ENCODE measurements at regions not wholly inside any gene's neighbourhood (a gene's known extent, or its start where the extent isn't known, plus 50 kb on each side); places are given as distances from the start of the nearest gene placed in this dataset.

DNA sequence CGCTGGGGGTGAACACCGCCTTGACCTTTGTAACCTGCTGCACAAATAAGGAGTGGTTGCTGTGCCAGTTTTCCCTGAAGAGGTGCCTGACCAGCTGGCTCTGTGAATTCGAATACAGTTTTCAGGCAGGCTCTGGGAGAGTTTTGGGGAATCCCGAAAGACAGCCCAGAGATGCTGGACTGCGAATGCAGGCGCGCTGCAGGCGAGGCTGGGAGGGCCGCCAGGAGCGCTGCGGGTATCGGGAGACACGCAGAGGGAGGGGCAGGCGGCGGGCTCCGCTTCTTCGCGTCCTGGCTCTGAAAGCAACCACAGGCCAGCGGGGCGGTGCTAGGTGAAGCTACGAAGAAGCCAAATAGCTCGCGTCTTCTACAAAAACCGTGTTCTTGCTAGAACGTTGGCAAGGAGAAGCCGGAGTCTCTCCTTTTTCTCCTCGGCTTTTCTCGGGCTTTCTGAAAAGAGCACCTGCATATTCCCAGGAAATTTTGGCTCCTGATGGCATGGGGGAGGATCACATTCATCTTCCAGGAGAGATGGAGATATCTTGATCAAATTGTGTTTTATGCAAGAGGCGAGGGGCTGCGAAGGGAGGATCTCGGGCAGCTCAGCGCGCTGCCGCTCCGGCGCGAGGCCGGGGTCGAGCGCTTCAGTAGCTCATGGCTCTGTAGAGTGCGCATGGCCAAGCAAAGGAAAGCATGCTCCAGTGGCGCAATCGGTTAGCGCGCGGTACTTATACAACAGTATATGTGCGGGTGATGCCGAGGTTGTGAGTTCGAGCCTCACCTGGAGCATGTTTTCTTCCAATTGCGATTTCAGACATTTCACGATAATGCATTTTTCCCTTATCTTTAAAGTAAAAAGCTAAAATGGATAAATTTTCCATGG lies 158.1 kb upstream of the ZNF184 start (continued):
- TF ChIP-seq, protein P1, sequence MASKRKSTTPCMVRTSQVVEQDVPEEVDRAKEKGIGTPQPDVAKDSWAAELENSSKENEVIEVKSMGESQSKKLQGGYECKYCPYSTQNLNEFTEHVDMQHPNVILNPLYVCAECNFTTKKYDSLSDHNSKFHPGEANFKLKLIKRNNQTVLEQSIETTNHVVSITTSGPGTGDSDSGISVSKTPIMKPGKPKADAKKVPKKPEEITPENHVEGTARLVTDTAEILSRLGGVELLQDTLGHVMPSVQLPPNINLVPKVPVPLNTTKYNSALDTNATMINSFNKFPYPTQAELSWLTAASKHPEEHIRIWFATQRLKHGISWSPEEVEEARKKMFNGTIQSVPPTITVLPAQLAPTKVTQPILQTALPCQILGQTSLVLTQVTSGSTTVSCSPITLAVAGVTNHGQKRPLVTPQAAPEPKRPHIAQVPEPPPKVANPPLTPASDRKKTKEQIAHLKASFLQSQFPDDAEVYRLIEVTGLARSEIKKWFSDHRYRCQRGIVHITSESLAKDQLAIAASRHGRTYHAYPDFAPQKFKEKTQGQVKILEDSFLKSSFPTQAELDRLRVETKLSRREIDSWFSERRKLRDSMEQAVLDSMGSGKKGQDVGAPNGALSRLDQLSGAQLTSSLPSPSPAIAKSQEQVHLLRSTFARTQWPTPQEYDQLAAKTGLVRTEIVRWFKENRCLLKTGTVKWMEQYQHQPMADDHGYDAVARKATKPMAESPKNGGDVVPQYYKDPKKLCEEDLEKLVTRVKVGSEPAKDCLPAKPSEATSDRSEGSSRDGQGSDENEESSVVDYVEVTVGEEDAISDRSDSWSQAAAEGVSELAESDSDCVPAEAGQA (IDR thresholded peaks at IDR 0.05; ENCODE audit: low read depth): no peak
- TF ChIP-seq, protein P1 (CRISPR knock-in tag; IDR thresholded peaks at IDR 0.05; ENCODE audit: borderline replicate concordance): 0 out of 2 replicates have a peak, but pooled peaks have one; percentile 43
- TF ChIP-seq, protein P2, sequence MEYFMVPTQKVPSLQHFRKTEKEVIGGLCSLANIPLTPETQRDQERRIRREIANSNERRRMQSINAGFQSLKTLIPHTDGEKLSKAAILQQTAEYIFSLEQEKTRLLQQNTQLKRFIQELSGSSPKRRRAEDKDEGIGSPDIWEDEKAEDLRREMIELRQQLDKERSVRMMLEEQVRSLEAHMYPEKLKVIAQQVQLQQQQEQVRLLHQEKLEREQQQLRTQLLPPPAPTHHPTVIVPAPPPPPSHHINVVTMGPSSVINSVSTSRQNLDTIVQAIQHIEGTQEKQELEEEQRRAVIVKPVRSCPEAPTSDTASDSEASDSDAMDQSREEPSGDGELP (IDR thresholded peaks at IDR 0.05; ENCODE audit: borderline replicate concordance, low read depth): no peak
- TF ChIP-seq NR2F2 (IDR thresholded peaks at IDR 0.05; ENCODE audit: borderline replicate concordance, low read depth) (no peak), ZNF33A (CRISPR knock-in tag; IDR thresholded peaks at IDR 0.05; ENCODE audit: borderline replicate concordance) (no peak), ZNF749 (CRISPR knock-in tag; IDR thresholded peaks at IDR 0.05; ENCODE audit: borderline replicate concordance) (peak; percentile 72; the same call in 1 of the 2 replicates), RAD51 (IDR thresholded peaks at IDR 0.05; ENCODE audit: borderline replicate concordance) (no peak), SALL2 (CRISPR knock-in tag; IDR thresholded peaks at IDR 0.05) (0 out of 2 replicates have a peak, but pooled peaks have one; percentile 15), ZFP37 (CRISPR knock-in tag; IDR thresholded peaks at IDR 0.05; ENCODE audit: borderline replicate concordance) (peak; percentile 89; the same call in 1 of the 2 replicates), CEBPG (CRISPR knock-in tag; IDR thresholded peaks at IDR 0.05) (peak; percentile 97), RFX5 (IDR thresholded peaks at IDR 0.05; ENCODE audit: low read depth, low read length) (no peak), HNRNPK (IDR thresholded peaks at IDR 0.05; ENCODE audit: low read depth, low read length, poor library complexity, severe bottlenecking) (no peak), RFXAP (CRISPR knock-in tag; IDR thresholded peaks at IDR 0.05; ENCODE audit: borderline replicate concordance) (peak; percentile 6; the same call in 1 of the 2 replicates), MBD4 (IDR thresholded peaks at IDR 0.05; ENCODE audit: borderline replicate concordance, low read length) (no peak)
- TF ChIP-seq, protein P3, sequence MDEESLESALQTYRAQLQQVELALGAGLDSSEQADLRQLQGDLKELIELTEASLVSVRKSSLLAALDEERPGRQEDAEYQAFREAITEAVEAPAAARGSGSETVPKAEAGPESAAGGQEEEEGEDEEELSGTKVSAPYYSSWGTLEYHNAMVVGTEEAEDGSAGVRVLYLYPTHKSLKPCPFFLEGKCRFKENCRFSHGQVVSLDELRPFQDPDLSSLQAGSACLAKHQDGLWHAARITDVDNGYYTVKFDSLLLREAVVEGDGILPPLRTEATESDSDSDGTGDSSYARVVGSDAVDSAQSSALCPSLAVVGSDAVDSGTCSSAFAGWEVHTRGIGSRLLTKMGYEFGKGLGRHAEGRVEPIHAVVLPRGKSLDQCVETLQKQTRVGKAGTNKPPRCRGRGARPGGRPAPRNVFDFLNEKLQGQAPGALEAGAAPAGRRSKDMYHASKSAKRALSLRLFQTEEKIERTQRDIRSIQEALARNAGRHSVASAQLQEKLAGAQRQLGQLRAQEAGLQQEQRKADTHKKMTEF (CRISPR knock-in tag; IDR thresholded peaks at IDR 0.05): peak; percentile 94
- TF ChIP-seq, protein P4, sequence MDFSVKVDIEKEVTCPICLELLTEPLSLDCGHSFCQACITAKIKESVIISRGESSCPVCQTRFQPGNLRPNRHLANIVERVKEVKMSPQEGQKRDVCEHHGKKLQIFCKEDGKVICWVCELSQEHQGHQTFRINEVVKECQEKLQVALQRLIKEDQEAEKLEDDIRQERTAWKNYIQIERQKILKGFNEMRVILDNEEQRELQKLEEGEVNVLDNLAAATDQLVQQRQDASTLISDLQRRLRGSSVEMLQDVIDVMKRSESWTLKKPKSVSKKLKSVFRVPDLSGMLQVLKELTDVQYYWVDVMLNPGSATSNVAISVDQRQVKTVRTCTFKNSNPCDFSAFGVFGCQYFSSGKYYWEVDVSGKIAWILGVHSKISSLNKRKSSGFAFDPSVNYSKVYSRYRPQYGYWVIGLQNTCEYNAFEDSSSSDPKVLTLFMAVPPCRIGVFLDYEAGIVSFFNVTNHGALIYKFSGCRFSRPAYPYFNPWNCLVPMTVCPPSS (IDR thresholded peaks at IDR 0.05): no peak

Measured in HepG2 (cell line).